Activated naive CD8-positive, alpha-beta T cell treated with anti-CD3 and anti-CD28 coated beads, Interleukin-2, amount 50 U/mL, for 24 hours (primary cell): ENCODE measurements at regions not wholly inside any gene's neighbourhood (a gene's known extent, or its start where the extent isn't known, plus 50 kb on each side); places are given as distances from the start of the nearest gene placed in this dataset.

Experiments used
- ATAC-seq: fragments of 150-1000 bp; cut with Tn5 transposase; one replicate; pipeline ENCODE4 v1.10.0; 2021
- DNase-seq: peaks from one replicate; pipeline ENCODE4 v3.0.0; 2021
- H3K27ac Mint-ChIP-seq: one replicate; pipeline ENCODE4 v1.8.0; 2021; ENCODE audit warnings: mild to moderate bottlenecking, mixed read lengths
- H3K27me3 Mint-ChIP-seq: one replicate; pipeline ENCODE4 v1.8.0; 2021; ENCODE audit warnings: mixed read lengths
- H3K36me3 Mint-ChIP-seq: one replicate; pipeline ENCODE4 v1.8.0; 2021; ENCODE audit warnings: low read depth, mixed read lengths
- H3K4me1 Mint-ChIP-seq: one replicate; pipeline ENCODE4 v1.8.0; 2021; ENCODE audit warnings: mixed read lengths
- H3K4me3 Mint-ChIP-seq: one replicate; pipeline ENCODE4 v1.8.0; 2021; ENCODE audit warnings: mild to moderate bottlenecking, moderate library complexity, mixed read lengths
- H3K9me3 Mint-ChIP-seq: one replicate; pipeline ENCODE4 v1.8.0; 2021; ENCODE audit warnings: mixed read lengths

DNA sequence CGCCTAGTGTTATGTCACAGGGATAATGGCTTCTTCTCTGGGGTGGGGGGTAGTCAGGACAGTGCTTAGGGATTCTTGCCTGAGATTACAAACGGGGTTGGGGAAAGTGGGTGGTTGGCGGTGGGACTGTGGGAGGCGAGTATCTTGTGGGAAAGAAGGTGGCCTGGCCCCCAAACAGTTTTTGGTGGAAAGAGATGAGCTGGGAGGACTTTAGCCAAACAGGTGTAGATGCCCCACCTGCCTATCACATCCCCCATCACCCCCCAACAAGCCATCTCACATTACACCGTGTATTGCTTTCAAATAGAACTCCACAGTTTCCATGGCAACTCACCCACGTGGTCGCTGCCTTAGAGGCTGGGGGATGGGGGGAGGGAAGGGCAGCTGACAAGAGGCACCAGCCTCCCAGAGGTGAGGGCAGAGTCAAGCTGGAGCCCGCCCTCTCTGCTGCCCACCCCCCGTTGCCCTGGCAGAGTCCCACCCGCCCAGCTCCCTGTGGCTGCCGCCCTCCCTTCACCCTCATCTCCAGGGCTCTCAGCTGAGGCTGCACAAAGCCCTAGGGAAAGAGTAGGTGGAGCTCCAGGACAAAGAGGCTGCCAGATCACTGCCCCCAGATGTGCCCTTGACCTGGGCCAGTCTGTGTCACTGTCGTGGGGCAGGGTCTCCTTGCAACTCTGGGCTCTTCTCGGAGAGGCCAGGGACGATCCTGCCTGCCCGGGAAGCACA is 98.3 kb downstream of the LRRC74A start:
- ATAC-seq: no peak
- Mint-ChIP-seq H3K27ac (peak overlapping the region; percentile 22), H3K9me3 (no peaks in the 10 kb centered on the region), H3K36me3 (no peaks in the 10 kb centered on the region), H3K4me1 (peaks cover 79% of the 10 kb centered on the region), H3K27me3 (no peaks in the 10 kb centered on the region), H3K4me3 (no peak overlapping the region)
- peak; percentile 42 for DNase-seq

DNA sequence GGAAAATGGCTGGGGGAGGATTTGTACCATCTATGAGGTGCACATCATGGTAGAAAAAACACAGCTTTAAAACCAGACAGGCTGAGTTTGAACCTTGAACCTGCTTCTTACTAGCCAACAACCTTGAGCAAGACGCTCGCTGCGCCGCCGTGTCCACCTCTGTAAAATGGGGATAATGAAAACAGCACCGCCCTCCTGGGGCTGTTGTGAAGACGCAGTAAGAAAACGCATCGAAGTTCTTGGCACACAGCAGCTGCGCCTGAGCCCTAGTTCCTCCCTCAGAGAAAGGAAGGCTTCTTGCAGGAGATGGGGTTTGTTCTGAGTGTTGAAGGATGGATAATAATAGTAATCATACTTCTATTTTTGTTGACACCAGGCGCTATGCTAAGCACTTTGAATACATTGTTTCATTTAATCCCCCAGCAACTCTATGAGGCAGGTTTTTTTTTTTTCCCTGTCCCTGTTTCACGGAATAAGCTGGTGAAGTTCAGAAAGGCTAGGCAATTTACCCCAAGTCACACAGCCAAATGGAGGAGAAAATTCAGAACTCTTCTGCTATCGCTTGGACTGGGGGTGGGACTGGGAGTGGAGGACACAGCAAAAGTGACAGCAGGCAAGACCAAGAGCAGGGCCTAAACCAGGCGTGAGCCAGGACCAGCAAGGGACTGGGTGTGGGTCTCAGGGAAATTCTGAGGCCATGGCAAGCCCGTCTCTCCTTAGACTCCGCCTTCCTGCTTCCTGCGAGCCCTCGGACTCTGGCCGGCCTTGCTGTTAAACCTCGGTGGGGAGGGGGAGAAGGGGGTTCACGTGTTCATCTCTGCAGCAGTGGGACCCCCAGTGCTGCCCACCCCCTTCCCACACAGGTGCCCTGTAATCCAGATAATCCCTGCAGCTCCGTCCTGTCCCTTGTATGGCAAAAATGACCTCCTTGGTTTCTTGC is 97.5 kb downstream of the LRRC74A start:
- no peaks in the 10 kb centered on the region for H3K27me3 Mint-ChIP-seq
- H3K27ac Mint-ChIP-seq: peak overlapping the region; percentile 14
- H3K4me3 Mint-ChIP-seq: no peak overlapping the region
- no peak for DNase-seq
- no peaks in the 10 kb centered on the region for H3K9me3 Mint-ChIP-seq
- no peaks in the 10 kb centered on the region for H3K36me3 Mint-ChIP-seq
- H3K4me1 Mint-ChIP-seq: peaks cover 78% of the 10 kb centered on the region
- ATAC-seq: no peak

DNA sequence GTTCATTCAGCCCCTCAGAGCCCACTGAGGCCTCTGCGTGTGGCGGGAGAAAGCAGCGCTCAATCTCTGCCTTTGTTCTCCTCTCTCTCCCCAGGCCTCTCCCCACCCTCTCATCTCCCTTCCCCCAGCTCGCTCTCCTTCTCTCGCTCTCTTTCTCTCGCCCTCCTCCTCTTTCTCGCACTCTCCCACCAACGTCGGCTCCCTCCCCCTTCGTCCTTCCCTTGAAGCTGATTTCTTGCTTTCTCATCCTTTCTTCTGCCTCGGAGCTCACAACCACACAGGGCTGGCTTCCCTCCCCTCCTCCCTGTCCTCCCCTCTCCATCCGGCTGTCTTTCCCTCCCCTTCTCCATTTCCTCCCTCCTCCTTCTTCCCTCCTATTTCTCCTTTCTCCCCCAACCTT is 96.4 kb downstream of the LRRC74A start:
- no peaks in the 10 kb centered on the region for H3K27me3 Mint-ChIP-seq

DNA sequence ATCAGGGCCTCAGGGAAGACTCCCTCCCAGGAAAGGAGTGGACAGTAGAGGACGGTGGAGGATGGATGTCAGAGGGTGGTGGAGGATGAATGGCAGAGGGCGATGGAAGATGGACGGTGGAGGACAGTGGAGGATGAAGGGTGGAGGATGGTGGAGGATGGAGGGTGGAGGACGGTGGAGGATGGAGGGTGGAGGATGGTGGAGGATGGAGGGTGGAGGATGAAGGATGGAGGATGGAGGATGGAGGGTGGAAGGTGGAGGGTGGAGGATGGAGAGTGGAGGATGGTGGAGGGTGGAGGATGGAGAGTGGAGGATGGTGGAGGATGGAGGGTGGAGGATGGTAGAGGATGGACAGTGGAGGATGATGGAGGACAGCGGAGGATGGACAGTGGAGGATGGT is 95.9 kb downstream of the LRRC74A start:
- Mint-ChIP-seq H3K36me3 (no peaks in the 10 kb centered on the region), H3K9me3 (no peaks in the 10 kb centered on the region), H3K4me3 (no peak overlapping the region), H3K4me1 (peaks cover 74% of the 10 kb centered on the region), H3K27me3 (no peaks in the 10 kb centered on the region), H3K27ac (no peak overlapping the region)
- ATAC-seq: no peak
- DNase-seq: no peak

More for the DNA sequence above, 96.4 kb downstream of the LRRC74A start:
- Mint-ChIP-seq H3K4me1 (peaks cover 79% of the 10 kb centered on the region), H3K27ac (no peak overlapping the region), H3K36me3 (no peaks in the 10 kb centered on the region), H3K4me3 (no peak overlapping the region), H3K9me3 (no peaks in the 10 kb centered on the region)
- no peak for DNase-seq
- no peak for ATAC-seq

DNA sequence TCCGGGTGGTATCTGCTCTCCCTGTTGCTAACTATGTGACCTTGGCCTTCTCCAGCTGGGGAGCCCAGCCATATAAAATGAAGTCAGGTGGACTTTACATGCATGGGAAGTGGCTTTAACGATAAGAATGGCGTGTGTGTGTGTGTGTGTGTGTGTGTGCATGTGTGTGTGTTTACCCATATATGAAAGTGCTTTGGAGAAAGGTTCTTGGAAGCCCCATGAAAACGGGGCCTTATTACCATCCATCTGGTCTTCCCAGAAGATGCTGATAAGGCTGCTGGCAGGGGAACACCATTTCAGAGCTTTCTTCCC is 94.8 kb downstream of the LRRC74A start:
- no peaks in the 10 kb centered on the region for H3K27me3 Mint-ChIP-seq
- H3K4me3 Mint-ChIP-seq: no peak overlapping the region
- H3K4me1 Mint-ChIP-seq: peaks cover 65% of the 10 kb centered on the region

DNA sequence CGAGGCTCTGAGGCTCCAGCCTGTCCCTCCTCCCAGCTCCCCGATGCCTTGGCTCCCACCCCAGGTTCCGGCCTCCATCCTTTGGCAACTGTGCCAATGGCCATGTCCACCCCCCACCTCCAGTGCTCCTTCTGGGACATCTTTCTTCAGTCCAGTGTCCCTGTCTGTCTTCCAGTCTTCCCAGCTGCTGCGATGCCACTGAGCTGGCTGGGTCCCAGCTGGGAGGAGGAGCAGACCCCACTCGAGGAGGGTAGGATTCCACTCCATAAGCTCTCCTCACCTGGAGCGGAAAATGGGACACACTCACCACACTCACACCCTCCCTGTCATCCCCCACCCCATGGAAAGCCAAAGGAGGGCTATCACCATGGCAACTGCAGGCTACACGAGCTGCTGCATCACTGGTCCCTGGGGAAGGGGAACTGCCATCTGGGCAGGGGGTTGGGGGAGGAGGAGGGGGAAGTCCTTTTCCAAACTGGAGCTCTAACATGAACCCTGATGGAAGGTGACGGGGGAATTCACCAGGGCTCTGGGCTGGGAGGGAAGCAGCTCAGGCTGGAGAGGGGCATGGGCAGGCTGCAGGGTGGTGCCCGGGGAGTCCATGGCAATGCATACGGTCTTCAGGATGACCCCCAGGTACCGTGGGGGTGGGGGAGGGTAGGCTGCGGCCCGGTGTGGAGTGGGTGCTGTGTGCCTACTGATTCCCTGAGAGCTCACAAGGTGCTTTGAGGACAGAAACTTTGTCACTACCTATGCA is 94.3 kb downstream of the LRRC74A start:
- Mint-ChIP-seq H3K27ac (peak overlapping the region; percentile 81), H3K4me1 (peaks cover 62% of the 10 kb centered on the region), H3K36me3 (no peaks in the 10 kb centered on the region), H3K9me3 (no peaks in the 10 kb centered on the region), H3K27me3 (no peaks in the 10 kb centered on the region), H3K4me3 (peak overlapping the region; percentile 49)
- no peak for DNase-seq
- ATAC-seq: no peak

More for the DNA sequence above, 94.8 kb downstream of the LRRC74A start:
- ATAC-seq: no peak
- Mint-ChIP-seq H3K9me3 (no peaks in the 10 kb centered on the region), H3K27ac (peak overlapping the region; percentile 22), H3K36me3 (no peaks in the 10 kb centered on the region)
- DNase-seq: no peak

DNA sequence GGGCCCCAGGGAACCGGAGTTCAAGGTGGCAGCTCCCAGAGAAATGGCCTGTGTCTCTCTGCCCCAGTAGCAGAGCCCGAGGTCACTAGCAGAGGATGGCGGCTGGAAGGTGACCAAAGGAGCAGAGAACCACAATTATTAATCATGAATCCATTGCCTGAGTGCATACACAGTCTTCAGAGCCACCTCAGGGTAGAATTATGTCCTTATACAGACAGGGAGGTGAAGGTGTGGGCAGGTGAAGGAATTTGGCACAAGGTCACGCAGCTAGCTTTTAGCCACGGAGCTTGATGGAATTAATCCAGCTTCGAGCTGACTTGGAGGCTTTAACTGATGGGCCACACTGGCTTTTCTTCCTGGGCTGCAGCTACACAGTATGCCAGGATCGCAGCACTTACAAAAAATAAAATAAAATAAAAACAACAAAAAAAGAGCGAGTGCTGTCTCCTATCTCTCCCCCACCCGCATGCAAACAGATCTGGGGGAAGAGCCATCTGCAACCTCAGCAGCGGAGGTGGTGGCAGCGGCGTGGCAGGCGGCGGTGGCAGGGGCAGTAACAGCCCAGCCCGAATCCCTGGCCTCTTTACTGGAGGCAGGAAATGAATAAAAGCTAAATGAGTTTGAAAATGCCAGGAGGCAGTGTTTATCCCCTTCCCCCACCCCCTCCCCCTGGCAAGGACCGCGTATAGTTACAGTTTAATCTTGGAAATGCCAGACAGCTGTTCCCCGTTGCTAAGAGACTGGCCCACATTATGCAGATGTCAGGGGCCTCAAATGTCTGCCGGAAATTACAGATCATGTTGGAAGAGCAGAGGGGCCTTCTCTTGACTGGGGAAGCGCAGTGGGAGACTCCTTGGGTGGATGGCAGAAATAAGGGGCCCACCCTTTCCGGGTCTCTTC is 93.5 kb downstream of the LRRC74A start:
- ATAC-seq (peak; percentile 89), DNase-seq (peak; percentile 60)
- no peaks in the 10 kb centered on the region for H3K9me3 Mint-ChIP-seq
- no peaks in the 10 kb centered on the region for H3K27me3 Mint-ChIP-seq
- peak overlapping the region; percentile 81 for H3K27ac Mint-ChIP-seq
- H3K4me3 Mint-ChIP-seq: peak overlapping the region; percentile 49
- H3K4me1 Mint-ChIP-seq: peaks cover 57% of the 10 kb centered on the region
- H3K36me3 Mint-ChIP-seq: no peaks in the 10 kb centered on the region
